Activated B cell treated with CpG ODN at 0.5 μM for 24 hours (primary cell): ENCODE measurements at regions not wholly inside any gene's neighbourhood (a gene's known extent, or its start where the extent isn't known, plus 50 kb on each side); places are given as distances from the start of the nearest gene placed in this dataset.

Experiments
- ATAC-seq: fragments of 200-7000 bp; cut with Tn5 transposase; one replicate; pipeline ENCODE4 v1.10.0; 2021; ENCODE audit warnings: low read depth, mild to moderate bottlenecking, moderate library complexity
- CTCF ChIA-PET: fragments of 350-600 bp; sonication (Branson Sonifier 250); formaldehyde crosslinking; loops from one replicate; lab custom pipeline; 2021; ENCODE audit warnings: antibody characterized with exemption; lab: Charles Lee
- POLR2A ChIA-PET: fragments of 350-600 bp; sonication (Branson Sonifier 250); formaldehyde crosslinking; loops from one replicate; lab custom pipeline; 2021; ENCODE audit warnings: antibody characterized with exemption; lab: Charles Lee
- DNase-seq: peaks from one replicate; pipeline ENCODE4 v3.0.0; 2022
- H3K27ac Mint-ChIP-seq: one replicate; pipeline ENCODE4 v1.8.0; 2020; ENCODE audit warnings: mixed read lengths
- H3K27me3 Mint-ChIP-seq: one replicate; pipeline ENCODE4 v1.8.0; 2021; ENCODE audit warnings: mixed read lengths
- H3K36me3 Mint-ChIP-seq: one replicate; pipeline ENCODE4 v1.8.0; 2021; ENCODE audit warnings: low read depth, mixed read lengths
- H3K4me1 Mint-ChIP-seq: one replicate; pipeline ENCODE4 v1.8.0; 2021; ENCODE audit warnings: mixed read lengths
- H3K4me3 Mint-ChIP-seq: one replicate; pipeline ENCODE4 v1.8.0; 2020; ENCODE audit warnings: mild to moderate bottlenecking, mixed read lengths
- H3K9me3 Mint-ChIP-seq: one replicate; pipeline ENCODE4 v1.8.0; 2020; ENCODE audit warnings: mixed read lengths
- intact Hi-C: fragments of 100-400 bp; cut with micrococcal nuclease; formaldehyde crosslinking; loops from one replicate; pipeline ENCODE4 v1.15.1; 2024
- TF ChIP-seq, protein P1 (sequence below): fragments of 200-600 bp; IDR thresholded peaks from one replicate; pipeline ENCODE4 v1.8.0; 2022; ENCODE audit warnings: antibody characterized with exemption, mild to moderate bottlenecking

GRCh38 chr13:74633734-74634133, 499.5 kb upstream of the KLF12 start:
- ATAC-seq = no peak
- CTCF ChIA-PET = no interaction called here
- Mint-ChIP-seq H3K27ac (no peak overlapping the region), H3K4me3 (no peak overlapping the region), H3K9me3 (peaks cover 8% of the 10 kb centered on the region), H3K36me3 (no peaks in the 10 kb centered on the region), H3K27me3 (no peaks in the 10 kb centered on the region), H3K4me1 (no peaks in the 10 kb centered on the region)
- TF ChIP-seq, protein P1, sequence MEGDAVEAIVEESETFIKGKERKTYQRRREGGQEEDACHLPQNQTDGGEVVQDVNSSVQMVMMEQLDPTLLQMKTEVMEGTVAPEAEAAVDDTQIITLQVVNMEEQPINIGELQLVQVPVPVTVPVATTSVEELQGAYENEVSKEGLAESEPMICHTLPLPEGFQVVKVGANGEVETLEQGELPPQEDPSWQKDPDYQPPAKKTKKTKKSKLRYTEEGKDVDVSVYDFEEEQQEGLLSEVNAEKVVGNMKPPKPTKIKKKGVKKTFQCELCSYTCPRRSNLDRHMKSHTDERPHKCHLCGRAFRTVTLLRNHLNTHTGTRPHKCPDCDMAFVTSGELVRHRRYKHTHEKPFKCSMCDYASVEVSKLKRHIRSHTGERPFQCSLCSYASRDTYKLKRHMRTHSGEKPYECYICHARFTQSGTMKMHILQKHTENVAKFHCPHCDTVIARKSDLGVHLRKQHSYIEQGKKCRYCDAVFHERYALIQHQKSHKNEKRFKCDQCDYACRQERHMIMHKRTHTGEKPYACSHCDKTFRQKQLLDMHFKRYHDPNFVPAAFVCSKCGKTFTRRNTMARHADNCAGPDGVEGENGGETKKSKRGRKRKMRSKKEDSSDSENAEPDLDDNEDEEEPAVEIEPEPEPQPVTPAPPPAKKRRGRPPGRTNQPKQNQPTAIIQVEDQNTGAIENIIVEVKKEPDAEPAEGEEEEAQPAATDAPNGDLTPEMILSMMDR = no peak
- intact Hi-C loops = no loop called here
- POLR2A ChIA-PET = no interaction called here
- no peak for DNase-seq

DNA sequence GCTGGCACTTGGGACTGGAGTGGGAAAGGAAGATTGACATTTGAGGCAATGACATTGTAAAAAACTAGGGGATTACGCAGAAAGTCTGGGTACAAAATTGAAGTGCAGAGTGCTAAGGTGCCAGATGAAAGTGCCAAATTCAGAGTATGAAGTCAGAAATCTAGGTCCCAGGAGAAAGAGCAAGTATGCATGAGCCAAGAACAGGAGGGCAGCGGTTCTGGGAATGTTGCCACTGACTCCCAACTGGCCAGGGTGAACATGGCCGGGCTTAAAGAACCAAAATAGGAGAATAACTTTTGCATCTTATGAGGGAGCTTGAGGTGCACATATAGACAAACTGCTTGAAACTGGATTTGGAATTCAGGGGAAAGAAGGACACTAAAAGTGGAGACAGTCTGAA, 495.8 kb upstream of the KLF12 start:
- ATAC-seq (no peak), DNase-seq (no peak)
- TF ChIP-seq, protein P1 = no peak
- Mint-ChIP-seq H3K4me3 (no peak overlapping the region), H3K36me3 (no peaks in the 10 kb centered on the region), H3K27ac (no peak overlapping the region), H3K4me1 (no peaks in the 10 kb centered on the region), H3K27me3 (no peaks in the 10 kb centered on the region), H3K9me3 (peaks cover 10% of the 10 kb centered on the region)
- POLR2A ChIA-PET = no interaction called here
- CTCF ChIA-PET = no interaction called here
- intact Hi-C loops = no loop called here

GRCh38 chr13:74625541-74625940, 491.3 kb upstream of the KLF12 start:
- H3K9me3 Mint-ChIP-seq = peaks cover 10% of the 10 kb centered on the region
- no peak overlapping the region for H3K4me3 Mint-ChIP-seq
- TF ChIP-seq, protein P1 = no peak
- ChIA-PET POLR2A (no interaction called here), CTCF (no interaction called here)
- peaks cover 1% of the 10 kb centered on the region for H3K27me3 Mint-ChIP-seq
- no peaks in the 10 kb centered on the region for H3K4me1 Mint-ChIP-seq
- no peaks in the 10 kb centered on the region for H3K36me3 Mint-ChIP-seq
- no peak overlapping the region for H3K27ac Mint-ChIP-seq
- intact Hi-C loops = no loop called here
- no peak for DNase-seq
- no peak for ATAC-seq

GRCh38 chr13:74623761-74624160, 489.6 kb upstream of the KLF12 start:
- Mint-ChIP-seq H3K4me1 (no peaks in the 10 kb centered on the region), H3K9me3 (peaks cover 2% of the 10 kb centered on the region), H3K36me3 (no peaks in the 10 kb centered on the region), H3K4me3 (no peak overlapping the region), H3K27ac (no peak overlapping the region), H3K27me3 (peaks cover 1% of the 10 kb centered on the region)
- ChIA-PET CTCF (no interaction called here), POLR2A (no interaction called here)
- TF ChIP-seq, protein P1 = no peak
- intact Hi-C loops = no loop called here
- DNase-seq (no peak), ATAC-seq (no peak)

GRCh38 chr13:74622284-74622683, 488.1 kb upstream of the KLF12 start:
- Mint-ChIP-seq H3K9me3 (no peaks in the 10 kb centered on the region), H3K27ac (no peak overlapping the region), H3K4me3 (no peak overlapping the region), H3K27me3 (peaks cover 1% of the 10 kb centered on the region), H3K36me3 (no peaks in the 10 kb centered on the region), H3K4me1 (no peaks in the 10 kb centered on the region)
- TF ChIP-seq, protein P1 = no peak
- POLR2A ChIA-PET = no interaction called here
- intact Hi-C loops = no loop called here
- CTCF ChIA-PET = no interaction called here
- ATAC-seq = no peak
- no peak for DNase-seq
